ENCODE measurements at regions not wholly inside any gene's neighbourhood (a gene's known extent, or its start where the extent isn't known, plus 50 kb on each side); places are given as distances from the start of the nearest gene placed in this dataset.

- no peak for TF ChIP-seq CTCF (IDR thresholded peaks at IDR 0.05)
- no peak for TF ChIP-seq POLR2A (IDR thresholded peaks at IDR 0.05)
- TF ChIP-seq EP300 (IDR thresholded peaks at IDR 0.05), result no peak
Measured at GRCh38 chr1:232131715-232132391, 498.1 kb downstream of the SIPA1L2 start.
